ENCODE measurements at regions not wholly inside any gene's neighbourhood (a gene's known extent, or its start where the extent isn't known, plus 50 kb on each side); places are given as distances from the start of the nearest gene placed in this dataset.

- Mint-ChIP-seq H3K4me3 (no peak overlapping the region), H3K9me3 (peaks cover 0 to 6% (median 0%) of the 10 kb centered on the region in 7 donors), H3K36me3 (no peaks in the 10 kb centered on the region), H3K27ac (no peak overlapping the region), H3K4me1 (no peaks in the 10 kb centered on the region), H3K27me3 (ENCODE audit: low read depth in 3 of 3) (peaks cover 4 to 15% (median 6%) of the 10 kb centered on the region in 3 donors)
- Histone ChIP-seq H3K4me2 (replicated peaks; ENCODE audit: extremely low read depth, low read length, poor library complexity, severe bottlenecking) (no peak overlapping the region), H3K36me3 (replicated peaks in 1 of 2; ENCODE audit: control insufficient read depth in 1 of 2, insufficient read depth in 2 of 2, low read length in 2 of 2) (no peaks in the 10 kb centered on the region), H2AFZ (ENCODE audit: insufficient read depth, low read depth, low read length, poor library complexity, severe bottlenecking) (no peak overlapping the region), H3K27me3 (ENCODE audit: control insufficient read depth in 2 of 2, insufficient read depth in 2 of 2, low read length in 2 of 2) (no peaks in the 10 kb centered on the region), H3K9me3 (replicated peaks in 1 of 2; ENCODE audit: control insufficient read depth in 1 of 2, insufficient read depth in 1 of 2, low read length in 2 of 2) (no peaks in the 10 kb centered on the region), H3K4me1 (ENCODE audit: control insufficient read depth in 1 of 2, insufficient read depth in 2 of 2, low read length in 2 of 2) (no peaks in the 10 kb centered on the region), H4K20me1 (ENCODE audit: insufficient read depth, low read length) (no peaks in the 10 kb centered on the region), H3K27ac (ENCODE audit: low read depth in 1 of 2, low read length in 2 of 2) (no peak overlapping the region), H3K4me3 (replicated peaks in 1 of 3; ENCODE audit: low read depth in 2 of 3, low read length in 3 of 3) (no peak overlapping the region), H3K79me2 (ENCODE audit: insufficient read depth, low read length) (no peaks in the 10 kb centered on the region), H3K9ac (ENCODE audit: insufficient read depth, low read length, poor library complexity, severe bottlenecking) (no peak overlapping the region)
- DNase-seq, result no peak
- 90% methylated on average over 8 of the region's 9 CpGs for WGBS (ENCODE audit: insufficient coverage)
- intact Hi-C loops (cut with micrococcal nuclease), result no loop called here
- TF ChIP-seq, protein P1, sequence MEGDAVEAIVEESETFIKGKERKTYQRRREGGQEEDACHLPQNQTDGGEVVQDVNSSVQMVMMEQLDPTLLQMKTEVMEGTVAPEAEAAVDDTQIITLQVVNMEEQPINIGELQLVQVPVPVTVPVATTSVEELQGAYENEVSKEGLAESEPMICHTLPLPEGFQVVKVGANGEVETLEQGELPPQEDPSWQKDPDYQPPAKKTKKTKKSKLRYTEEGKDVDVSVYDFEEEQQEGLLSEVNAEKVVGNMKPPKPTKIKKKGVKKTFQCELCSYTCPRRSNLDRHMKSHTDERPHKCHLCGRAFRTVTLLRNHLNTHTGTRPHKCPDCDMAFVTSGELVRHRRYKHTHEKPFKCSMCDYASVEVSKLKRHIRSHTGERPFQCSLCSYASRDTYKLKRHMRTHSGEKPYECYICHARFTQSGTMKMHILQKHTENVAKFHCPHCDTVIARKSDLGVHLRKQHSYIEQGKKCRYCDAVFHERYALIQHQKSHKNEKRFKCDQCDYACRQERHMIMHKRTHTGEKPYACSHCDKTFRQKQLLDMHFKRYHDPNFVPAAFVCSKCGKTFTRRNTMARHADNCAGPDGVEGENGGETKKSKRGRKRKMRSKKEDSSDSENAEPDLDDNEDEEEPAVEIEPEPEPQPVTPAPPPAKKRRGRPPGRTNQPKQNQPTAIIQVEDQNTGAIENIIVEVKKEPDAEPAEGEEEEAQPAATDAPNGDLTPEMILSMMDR (IDR thresholded peaks at IDR 0.05), result no peak
These were observed 87.9 kb downstream of the PLXNA1 start for GRCh38 chr3:127070776-127071175.

- no peaks in the 10 kb centered on the region for H4K20me1 ChIP-seq (ENCODE audit: insufficient read depth, low read length)
- H3K27me3 ChIP-seq (ENCODE audit: control insufficient read depth in 2 of 2, insufficient read depth in 2 of 2, low read length in 2 of 2), result no peaks in the 10 kb centered on the region
- Mint-ChIP-seq H3K36me3 (no peaks in the 10 kb centered on the region), H3K27ac (no peak overlapping the region), H3K9me3 (peaks cover 0 to 6% (median 0%) of the 10 kb centered on the region in 7 donors), H3K4me3 (no peak overlapping the region), H3K4me1 (no peaks in the 10 kb centered on the region), H3K27me3 (ENCODE audit: low read depth in 3 of 3) (peaks cover 4 to 10% (median 6%) of the 10 kb centered on the region in 3 donors)
- no peak overlapping the region for H3K27ac ChIP-seq (ENCODE audit: low read depth in 1 of 2, low read length in 2 of 2)
- WGBS (ENCODE audit: insufficient coverage), result 92% methylated on average over 10 of the region's 10 CpGs
- H3K9ac ChIP-seq (ENCODE audit: insufficient read depth, low read length, poor library complexity, severe bottlenecking), result no peak overlapping the region
- no peaks in the 10 kb centered on the region for H3K79me2 ChIP-seq (ENCODE audit: insufficient read depth, low read length)
- no peak overlapping the region for H2AFZ ChIP-seq (ENCODE audit: insufficient read depth, low read depth, low read length, poor library complexity, severe bottlenecking)
- no peak overlapping the region for H3K4me3 ChIP-seq (replicated peaks in 1 of 3; ENCODE audit: low read depth in 2 of 3, low read length in 3 of 3)
- TF ChIP-seq, protein P1 (IDR thresholded peaks at IDR 0.05), result no peak
- no peaks in the 10 kb centered on the region for H3K36me3 ChIP-seq (replicated peaks in 1 of 2; ENCODE audit: control insufficient read depth in 1 of 2, insufficient read depth in 2 of 2, low read length in 2 of 2)
- no peaks in the 10 kb centered on the region for H3K9me3 ChIP-seq (replicated peaks in 1 of 2; ENCODE audit: control insufficient read depth in 1 of 2, insufficient read depth in 1 of 2, low read length in 2 of 2)
- H3K4me2 ChIP-seq (replicated peaks; ENCODE audit: extremely low read depth, low read length, poor library complexity, severe bottlenecking), result no peak overlapping the region
- intact Hi-C loops (cut with micrococcal nuclease), result no loop called here
- no peak for DNase-seq
- H3K4me1 ChIP-seq (ENCODE audit: control insufficient read depth in 1 of 2, insufficient read depth in 2 of 2, low read length in 2 of 2), result no peaks in the 10 kb centered on the region
These were observed 88.7 kb downstream of the PLXNA1 start for GRCh38 chr3:127071597-127072001.

Data from CD14-positive monocyte (primary cell).